GM18868 (cell line): ENCODE measurements at regions not wholly inside any gene's neighbourhood (a gene's known extent, or its start where the extent isn't known, plus 50 kb on each side); places are given as distances from the start of the nearest gene placed in this dataset.

ENCODE experiments used
- ATAC-seq: cut with Tn5 transposase; IDR thresholded peaks from one replicate; pipeline ENCODE4 v1.9.1; 2021; ENCODE audit warnings: mild to moderate bottlenecking, moderate library complexity; ENCODE audit not compliant: unreplicated experiment

GRCh38 chrX:79645749-79646148, 278.6 kb upstream of the ITM2A start:
- no peak for ATAC-seq

GRCh38 chrX:79631526-79631925, 264.4 kb upstream of the ITM2A start:
- no peak for ATAC-seq

DNA sequence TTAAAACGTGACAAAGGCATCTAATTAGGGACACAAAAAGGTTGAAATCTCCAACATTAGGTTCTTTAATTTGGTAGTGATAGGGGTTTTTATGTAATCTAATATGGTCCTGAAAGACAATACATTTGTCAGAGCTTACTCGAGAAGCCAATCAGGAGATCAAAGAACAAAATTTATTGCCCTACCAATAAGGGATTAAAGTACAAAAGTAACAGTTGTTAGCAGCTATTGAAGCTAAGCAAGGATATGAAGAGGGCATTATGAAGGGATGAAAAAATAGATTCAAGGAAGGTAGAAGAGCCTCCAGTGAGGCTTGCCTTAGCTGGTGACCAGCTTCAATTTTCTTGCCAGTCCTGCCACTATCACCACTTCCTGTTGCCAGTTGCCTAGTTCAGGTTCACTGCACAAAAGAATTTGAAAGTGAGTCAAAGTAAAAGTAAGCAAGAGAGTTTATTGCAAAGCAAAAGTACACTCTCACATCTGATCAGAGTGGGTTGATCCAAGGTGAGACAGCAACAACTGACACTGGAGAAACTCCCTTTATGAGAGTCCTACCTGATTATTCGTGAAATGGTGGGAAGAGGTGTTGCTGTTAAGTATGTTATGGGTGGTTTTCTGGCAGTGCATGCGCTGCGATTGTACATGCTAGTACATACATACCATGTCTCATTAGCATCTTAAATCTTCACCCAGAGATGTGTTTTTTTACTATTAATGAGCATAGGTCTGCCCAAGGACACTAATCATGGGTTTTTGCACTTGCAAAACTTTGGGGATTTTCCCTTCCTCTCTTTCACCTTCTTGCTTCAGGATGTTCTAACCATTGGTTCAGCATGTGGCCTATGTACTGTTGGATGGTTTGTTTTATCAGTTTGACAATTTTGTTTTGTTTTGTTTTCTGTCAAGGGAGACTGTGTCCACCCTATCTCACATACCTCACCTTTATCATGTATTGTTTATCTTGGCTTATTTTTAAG, 263.2 kb upstream of the ITM2A start:
- peak; percentile 90 for ATAC-seq

DNA sequence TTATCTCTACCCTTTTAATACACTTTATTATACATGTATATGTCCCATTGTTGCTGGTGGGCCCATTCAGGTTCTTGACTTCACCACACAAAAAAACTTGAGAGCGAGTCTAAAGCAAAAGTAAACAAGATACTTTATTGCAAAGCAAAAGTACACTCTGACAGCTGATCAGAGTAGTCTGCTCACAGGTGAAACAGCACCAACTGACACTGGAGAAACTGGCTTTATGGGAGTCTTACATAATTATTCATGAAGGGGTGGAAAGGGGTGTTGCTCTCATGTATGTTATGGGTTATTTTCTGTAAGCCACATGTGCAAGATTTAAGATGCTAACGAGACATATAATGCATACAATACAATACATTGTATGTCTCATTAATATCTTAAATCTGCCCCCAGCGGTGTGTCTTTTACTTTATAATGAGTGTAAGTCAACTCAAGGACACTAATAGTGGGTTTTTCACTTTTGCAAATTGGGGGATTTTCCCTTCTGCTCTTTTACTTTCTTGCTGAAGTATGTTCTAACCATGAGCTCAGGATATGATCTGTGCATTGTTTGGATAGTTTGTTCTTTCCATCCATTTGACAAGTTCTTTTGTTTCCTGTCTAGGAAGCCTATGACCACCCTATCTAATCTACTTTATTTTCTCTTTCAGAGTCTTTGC, 256.1 kb upstream of the ITM2A start:
- peak; percentile 69 for ATAC-seq

DNA sequence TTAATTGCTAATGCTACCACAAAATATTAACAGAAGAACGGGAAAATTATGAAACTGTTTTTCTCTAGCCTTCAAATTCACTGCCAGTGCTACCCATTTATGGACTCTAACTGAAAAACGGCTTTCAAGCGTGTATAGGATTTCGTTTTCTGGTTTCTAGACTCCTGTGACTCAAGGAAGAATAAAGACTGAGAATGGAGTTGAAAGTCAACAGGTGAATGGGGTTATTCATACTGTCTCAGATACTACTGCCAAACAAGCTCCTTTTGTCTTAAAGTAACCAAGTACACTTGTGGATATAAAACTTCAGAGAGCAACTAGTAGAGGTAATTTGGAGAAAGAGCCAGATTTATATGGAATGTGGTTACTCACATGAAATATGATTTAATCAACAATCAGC, 251.1 kb upstream of the ITM2A start:
- ATAC-seq = peak; percentile 55

- no peak for ATAC-seq
Measured at GRCh38 chrX:79604364-79604763, 237.2 kb upstream of the ITM2A start.

GRCh38 chrX:79601341-79602131, 234.4 kb upstream of the ITM2A start:
- no peak for ATAC-seq

DNA sequence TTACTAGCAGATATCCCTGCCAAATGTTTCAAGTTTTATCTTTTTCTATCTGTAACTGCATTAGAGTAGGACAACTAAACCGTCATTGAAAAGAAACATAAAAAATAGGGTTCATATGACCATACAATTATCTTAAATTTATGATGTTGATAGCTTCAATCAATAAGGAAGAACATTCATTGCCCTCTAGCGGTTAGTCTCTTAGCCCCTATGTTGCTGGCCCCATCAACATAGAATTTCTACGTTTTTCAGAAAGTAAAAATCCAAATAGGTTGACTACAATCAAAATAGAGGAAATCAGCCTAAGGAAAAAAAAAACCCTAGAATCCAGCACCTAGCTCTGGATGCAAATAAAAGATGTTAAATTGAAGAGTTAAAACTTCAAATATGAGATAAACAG, 225.1 kb upstream of the ITM2A start:
- ATAC-seq = no peak

GRCh38 chrX:79588233-79588632, 221.1 kb upstream of the ITM2A start:
- ATAC-seq = no peak

DNA sequence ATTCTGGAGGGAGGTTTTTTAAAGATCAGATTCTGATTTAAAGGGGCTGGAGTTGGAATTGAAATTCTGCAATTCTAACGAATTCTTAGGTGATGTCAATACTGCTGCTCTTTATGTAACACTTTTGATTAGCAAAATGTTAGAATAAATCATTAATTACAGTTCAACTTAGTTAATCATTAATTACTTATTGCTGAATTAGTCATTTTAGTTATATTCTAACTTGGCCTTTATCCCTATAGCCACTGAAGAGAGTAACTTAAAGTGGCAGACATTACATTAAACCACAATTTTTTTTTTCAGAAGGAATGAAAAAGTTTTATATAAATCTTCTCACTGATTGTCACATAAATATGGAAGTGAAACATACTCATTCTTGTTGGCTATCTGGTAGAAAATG, 206.6 kb upstream of the ITM2A start:
- ATAC-seq = no peak

DNA sequence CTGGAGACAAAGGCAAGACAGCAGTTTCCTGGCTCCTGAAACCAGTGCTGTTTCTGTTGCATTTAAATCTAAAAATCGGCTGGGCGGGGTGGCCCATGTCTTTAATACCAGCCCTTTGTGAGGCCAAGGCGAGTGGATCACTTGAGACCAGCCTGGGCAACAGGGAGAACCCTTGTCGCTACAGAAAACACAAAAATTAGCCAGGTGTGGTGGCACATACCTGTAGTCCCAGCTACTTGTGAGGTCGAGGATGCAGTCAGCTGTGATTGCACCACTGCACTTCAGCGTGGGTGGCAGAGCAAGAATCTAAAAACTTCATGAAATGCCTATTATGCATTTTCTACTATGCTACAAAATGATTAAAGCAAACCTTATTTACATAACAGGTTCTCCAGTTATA, 205.4 kb upstream of the ITM2A start:
- ATAC-seq = no peak

DNA sequence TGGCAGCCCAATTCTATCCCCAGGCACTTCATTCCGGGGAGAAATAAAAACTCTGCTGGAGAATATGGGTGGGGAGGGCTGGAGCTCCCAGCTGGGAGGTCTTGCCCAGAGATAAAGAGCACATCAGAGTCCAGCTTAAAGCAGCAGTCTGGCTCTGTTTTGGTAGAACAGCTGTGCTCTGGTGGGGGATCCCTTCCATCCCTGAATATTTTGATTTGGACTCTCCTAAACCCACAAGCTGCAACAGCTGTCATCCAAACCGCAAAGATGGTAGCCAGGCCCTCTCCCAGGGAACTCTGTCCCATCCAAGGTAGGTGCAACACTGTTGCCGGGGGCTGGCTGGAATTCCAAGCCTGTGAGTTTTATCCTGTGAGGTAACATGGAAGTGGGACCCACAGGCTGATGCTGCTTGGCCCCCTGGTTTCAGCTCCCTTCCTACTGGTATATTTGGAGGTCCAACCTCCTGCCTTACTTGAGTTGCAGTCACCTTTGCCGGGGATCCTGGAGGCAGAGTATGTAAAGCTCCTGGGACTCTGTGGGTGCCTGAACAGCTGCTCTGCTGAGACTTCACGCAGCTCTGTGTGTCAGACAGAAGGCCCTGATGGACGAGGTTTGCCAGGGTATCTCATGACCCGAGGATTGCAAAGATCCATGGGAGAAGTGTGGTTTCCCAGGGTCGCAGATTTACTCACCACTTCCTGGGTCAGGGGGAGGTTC, 203.5 kb upstream of the ITM2A start:
- no peak for ATAC-seq

DNA sequence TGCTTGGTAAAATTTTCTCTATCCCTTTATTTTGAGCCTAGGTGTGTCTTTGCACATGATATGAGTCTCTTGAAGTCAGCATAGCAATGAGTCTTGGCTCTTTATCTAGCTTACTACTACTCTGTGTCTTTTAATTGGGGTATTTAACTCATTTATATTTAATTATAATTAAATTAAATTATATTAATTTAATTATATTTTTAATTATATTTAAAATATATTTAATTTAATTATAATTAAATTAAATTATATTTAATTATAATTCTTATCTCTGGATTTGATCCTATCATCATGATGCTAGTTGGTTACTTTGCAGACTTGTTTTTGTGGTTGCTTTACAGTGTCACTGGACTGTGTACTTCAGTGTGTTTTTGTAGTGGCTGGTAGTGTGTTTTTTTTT, 201.2 kb upstream of the ITM2A start:
- no peak for ATAC-seq

GRCh38 chrX:79564362-79564761, 197.2 kb upstream of the ITM2A start:
- no peak for ATAC-seq

DNA sequence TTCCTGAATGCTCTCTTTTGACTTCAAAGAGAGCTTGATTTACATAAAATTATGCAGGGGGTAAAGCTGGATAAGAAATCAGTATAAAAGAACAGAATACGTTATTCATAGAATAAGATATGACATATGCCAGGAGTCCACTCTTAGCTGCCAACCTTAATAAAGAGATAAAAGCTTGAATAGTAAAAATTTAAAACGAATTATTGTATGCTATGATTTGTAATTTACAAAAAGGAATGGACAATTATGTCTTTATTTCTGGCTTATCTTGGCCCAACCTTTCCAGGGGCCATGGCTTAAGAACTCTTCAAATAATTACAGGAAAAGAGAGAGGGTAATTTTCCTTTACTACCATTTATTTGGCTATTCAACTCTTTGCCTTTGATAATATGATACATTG, 192.2 kb upstream of the ITM2A start:
- no peak for ATAC-seq

DNA sequence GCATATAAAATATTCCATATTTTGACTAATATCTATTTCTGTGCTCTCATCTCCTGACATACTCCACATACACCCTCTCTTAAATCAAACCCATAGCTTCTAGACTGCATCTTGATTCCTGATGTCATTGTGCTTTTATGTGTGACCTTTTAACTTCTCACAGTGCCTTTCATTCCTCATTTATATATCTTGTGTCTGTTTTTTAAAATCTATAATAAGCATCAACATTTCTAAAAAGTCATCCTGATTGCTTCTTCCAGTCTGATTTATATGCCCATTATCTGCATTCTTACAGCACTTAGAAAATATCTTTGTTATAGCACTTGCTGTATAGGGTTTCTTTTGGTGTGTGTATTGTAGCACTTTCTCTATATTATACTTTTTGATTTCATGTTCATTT, 190.1 kb upstream of the ITM2A start:
- no peak for ATAC-seq

- ATAC-seq = no peak
Measured at GRCh38 chrX:79556800-79557199, 189.7 kb upstream of the ITM2A start.

- ATAC-seq = no peak
Measured at GRCh38 chrX:79530310-79531108, 163.4 kb upstream of the ITM2A start.

DNA sequence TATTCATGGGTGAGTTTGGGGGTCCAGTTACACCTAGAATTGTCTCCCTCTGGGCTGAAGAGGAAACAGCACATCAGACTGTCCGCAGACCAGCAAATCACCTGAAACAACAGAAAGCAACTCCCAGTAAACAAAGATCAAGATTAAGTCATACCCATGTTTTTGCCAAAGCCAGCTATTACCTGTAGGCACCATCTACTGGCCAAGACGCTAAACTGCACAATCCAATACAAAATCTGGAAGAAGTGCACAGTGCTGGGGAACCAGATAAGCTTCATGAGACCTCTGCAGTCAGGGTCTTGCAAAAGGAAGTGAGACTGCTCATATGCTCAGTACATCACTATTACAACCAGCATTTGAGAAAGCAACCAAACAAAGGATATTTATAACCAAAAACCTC, 157.5 kb upstream of the ITM2A start:
- ATAC-seq = peak; percentile 70

GRCh38 chrX:79515529-79515928, 148.4 kb upstream of the ITM2A start:
- no peak for ATAC-seq
